ENCODE measurements at regions not wholly inside any gene's neighbourhood (a gene's known extent, or its start where the extent isn't known, plus 50 kb on each side); places are given as distances from the start of the nearest gene placed in this dataset.
"Not testable (repeated sequence)": the region's sequence is repeated elsewhere in the genome, so short reads cannot be mapped to it uniquely, and the experiment has no call there.

GRCh38 chr7:156511426-156511825 lies 129.1 kb upstream of the RNF32 start:
- DNase-seq: no peak

DNA sequence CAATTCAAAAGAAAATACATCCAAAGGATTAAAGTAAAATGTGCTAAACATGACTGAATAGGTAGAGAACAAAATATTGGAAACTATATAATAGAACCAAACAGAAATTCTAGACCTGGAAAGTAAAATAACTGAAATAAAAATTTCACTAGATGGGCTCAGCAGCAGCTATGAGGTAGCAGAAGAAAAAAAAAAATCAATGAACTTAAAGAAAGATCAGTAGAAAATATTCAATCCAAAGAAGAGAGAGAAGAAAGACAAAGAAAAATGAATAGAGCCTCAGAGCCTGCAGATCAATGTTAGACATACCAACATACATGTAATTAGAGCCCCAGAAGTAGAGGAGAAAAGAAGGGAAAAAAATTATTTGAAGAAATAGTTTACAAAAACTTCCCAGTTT lies 129.6 kb upstream of the RNF32 start:
- DNase-seq: no peak

GRCh38 chr7:156509216-156509615 lies 131.4 kb upstream of the RNF32 start:
- DNase-seq: no peak

DNA sequence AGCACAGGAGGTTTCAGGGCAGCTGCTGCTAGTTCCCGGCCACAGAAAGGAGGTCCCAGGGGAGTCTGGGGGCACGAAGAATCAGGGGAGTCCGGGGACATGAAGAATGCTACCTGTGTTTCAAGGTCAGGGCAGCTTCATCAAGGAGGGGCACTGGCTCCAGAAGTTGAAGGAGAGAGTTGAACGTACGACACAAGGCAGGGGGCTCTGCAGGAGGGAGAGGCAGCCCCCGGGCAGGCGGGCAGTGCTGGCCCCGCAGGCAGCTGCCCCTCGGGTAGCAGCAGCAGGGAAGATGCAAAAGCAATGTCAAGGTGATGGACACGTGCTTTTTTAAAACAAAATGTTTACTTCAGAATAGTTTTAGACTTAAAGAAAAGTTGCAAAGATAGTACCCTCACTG lies 134.7 kb upstream of the RNF32 start:
- DNase-seq: no peak

- peak; percentile 76 to 80 for DNase-seq
These were observed 135.7 kb upstream of the RNF32 start for GRCh38 chr7:156504687-156505545.

- no peak for DNase-seq
These were observed 136.6 kb upstream of the RNF32 start for GRCh38 chr7:156504006-156504405.

DNA sequence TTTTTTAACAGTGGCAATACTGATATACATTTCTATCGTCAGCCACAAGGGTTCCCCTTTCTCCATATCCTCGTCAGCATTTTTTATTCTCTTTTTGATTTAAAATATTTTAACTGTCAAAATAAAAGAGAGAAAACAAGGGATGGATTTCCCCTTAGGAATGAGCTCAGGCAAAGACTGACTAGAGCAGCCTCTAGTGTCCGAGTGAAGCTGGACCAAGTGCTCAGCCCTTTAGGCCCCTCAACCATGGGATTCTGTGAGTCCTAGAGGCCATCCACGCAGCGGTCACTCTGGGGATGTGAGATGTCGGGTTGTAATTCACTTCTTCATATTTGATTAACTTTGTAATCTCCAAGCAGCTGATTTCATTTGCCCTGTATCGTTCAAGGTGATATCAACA lies 137.4 kb upstream of the RNF32 start:
- no peak for DNase-seq

DNA sequence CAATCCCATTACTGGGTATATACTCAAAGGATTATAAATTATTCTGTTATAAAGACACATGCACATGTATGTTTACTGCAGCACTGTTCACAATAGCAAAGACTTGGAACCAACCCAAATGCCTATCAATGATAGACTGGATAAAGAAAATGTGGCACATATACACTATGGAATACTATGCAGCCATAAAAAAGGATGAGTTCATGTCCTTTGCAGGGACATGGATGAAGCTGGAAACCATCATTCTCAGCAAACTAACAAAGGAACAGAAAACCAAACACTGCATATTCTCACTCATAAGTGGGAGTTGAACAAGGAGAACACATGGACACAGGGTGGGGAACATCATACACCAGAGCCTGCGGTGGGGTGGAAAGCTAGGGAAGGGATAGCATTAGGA lies 138.8 kb upstream of the RNF32 start:
- DNase-seq: not testable (repeated sequence)

DNA sequence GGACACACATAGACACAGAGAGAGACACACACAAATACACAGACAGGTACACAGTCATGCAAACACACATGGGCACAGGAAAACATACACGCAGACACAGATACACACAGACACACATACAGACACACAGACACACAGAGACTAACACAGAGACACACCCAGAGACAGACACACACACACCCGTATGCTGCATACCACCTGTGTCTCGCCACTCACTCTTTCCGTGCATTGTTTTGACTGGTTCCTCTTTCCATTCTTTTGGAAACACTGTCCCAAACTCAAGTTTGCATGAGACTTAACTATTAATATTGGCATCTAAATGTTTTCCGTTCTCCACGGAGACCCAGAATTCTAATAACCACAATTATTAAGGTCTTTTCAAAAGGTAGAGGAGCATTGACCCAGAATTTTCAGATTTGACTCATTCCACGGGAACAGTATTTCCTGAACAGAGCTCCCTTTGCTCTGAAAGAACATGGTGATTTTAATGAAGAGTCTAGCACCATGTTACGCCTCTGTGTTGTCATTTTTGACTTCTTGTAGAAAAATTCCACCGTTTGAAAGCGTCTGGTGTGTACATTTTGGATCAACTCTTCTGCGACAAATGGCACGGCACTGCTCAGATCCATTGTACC lies 141.2 kb upstream of the RNF32 start:
- DNase-seq: no peak

GRCh38 chr7:156497776-156498509 lies 142.6 kb upstream of the RNF32 start:
- peak in 1 of 2 experiments; percentile 44 for DNase-seq

GRCh38 chr7:156496865-156497264 lies 143.7 kb upstream of the RNF32 start:
- no peak for DNase-seq

- DNase-seq: no peak
These were observed 144.2 kb upstream of the RNF32 start for GRCh38 chr7:156496363-156496769.

DNA sequence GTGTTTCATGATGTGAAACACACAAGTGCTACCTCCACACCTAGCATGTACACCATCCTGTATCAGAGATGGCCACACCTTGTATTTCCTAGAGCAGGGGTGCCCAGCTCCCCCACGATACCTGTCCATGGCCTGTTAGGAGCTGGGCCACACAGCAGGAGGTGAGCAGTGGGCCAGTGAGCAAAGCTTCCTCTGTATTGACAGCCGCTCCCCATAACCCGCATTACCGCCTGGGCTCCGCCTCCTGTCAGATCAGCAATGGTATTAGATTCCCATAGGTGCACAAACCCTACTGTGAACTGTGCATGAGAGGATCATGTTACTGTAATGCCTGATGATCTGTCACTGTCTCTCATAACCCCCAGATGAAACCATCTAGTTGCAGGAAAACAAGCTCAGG lies 145.6 kb upstream of the RNF32 start:
- no peak for DNase-seq

- DNase-seq: no peak
These were observed 146.6 kb upstream of the RNF32 start for GRCh38 chr7:156493942-156494341.

DNA sequence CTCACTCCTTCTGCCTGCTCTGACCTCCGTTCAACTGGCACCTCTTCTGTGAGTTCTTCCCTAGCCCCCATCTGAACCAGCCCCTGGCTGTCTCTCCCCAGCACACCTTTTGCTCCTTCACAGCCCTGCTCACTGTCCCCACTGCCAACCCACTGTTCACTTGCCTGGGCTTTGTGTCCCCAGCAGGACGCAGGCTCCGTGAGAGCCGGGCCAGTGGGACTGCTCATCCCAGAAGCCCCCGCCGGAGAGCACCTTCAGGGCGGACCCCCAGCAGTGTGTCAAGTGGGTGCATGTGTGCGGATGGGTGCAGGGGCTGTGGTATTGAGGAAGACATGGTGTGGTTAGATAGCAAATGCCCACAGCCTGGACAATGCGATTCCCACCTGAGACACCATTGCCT lies 148.4 kb upstream of the RNF32 start:
- no peak for DNase-seq

DNA sequence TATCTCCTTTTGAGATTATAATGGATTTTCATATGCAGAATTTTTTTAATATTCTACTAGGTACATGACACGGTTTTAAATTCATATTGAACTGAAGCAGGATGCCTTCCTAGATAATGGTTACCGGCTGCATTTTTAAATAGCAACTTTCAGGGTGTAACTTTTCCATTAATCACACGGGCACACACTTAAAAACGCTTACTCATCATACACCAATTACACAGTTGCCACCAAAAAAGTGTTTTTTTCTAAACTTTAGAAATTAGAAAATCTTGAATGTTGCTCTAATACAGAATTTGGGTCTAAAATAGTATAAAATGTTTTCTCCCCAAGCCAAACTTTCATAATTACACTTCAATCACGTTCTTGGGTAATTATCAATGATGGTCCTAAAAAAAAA lies 149.1 kb upstream of the RNF32 start:
- no peak for DNase-seq

DNA sequence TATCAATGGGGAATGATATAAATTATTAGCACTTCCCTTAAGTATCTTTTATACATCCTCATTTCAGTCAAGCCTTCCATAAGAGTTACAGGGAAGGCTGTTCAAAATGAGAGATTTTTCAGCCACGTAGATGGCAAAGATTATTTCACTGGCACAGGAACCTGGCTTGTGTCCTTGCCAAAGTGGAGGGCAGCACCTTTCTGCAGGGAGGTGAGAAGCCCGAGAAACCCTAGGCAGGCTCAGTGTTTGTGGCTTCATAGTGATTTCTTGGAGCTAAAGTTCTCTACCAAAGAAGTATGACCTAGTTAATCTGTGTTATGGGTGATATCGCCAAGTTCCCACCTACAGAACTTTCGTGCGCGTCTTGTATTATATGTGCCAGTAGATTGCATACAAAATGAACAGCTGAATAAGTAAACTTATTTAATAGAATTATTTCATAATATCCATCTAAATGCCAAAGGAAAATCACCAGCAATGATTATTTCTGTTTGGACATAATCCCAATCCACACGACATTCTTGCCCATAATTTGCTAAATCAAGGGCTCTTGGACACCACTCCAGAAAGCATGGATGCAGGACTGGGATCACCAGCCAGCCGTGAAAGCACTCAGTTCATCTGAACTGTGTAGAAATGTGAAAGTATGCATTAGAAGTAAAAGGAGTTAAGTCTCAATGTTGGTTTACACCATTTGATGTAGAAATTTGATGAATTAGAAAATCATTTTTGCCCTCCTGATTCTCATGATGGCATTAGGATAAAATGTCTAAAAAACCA lies 150.4 kb upstream of the RNF32 start:
- no peak for DNase-seq

DNA sequence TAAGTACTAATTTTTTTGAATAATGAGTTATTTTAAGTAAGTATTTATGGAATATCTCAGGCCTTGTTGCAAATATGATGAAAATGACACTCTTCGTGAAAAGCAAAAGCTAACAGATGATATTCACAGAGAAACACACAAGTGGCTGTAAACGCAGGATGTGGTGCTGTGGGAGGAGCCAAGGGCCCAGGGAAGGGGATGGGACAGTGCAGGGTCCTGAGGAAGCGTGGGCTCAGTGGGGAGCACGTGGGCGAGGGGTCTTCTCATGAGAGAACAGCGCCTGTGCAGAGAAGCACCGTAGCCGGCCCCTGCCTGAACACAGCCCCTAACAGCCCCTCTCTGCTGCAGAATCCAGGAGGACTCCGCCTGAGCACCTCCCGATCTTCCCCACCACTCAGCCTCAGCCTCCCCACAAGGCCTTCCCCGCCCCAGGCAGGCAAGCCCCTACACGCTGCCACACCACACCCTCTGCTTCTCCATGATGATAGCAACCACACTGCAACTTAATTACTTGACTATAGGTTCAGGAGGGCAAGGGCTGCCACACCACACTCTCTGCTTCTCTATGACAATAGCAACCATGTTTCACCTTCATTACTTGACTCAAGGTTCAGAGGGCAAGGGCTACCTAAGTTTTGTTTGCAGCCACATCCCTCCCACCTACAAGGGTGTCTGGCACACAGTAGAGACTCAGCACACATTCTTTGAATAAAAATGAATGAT lies 152.6 kb upstream of the RNF32 start:
- peak; percentile 85 to 86 for DNase-seq

DNA sequence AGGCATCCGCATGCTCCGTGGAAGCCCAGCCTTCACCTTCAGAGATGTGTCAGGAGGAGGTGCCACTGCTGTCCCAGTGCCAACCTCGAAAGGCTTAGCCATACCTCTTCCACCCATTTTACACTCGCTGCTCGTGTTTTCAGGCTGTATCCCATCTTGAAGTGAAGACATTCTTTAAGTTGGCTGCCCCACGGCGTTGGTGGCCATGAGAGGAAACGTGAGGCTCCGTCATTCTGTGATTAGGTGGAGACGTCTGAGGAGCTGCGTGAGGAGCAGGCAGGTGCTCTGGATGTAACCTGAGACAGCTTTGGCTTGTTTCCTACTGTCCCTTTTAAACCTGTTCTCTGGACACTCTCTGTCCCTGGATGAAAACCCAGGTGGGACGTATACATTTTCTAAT lies 159.9 kb upstream of the RNF32 start:
- DNase-seq: no peak

DNA sequence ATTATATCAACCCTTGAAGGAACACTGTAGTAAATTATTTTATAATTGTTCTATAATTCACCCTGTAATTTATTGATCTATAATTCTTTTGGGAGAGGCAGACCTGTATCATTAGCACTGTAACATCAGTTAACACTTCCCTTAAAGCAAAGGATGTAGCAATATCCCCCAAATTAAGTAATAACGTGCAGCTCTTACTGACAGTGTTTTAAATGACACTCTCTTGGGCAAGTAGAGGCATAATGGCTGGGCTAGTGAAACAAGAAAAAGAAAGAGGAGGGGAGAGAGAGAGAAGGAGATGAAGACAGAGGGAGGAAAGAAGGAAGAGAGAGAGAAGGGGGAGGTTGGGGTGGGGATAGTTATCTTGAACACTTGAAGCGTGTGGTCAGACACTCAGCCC lies 161.0 kb upstream of the RNF32 start:
- DNase-seq: no peak

GRCh38 chr7:156478486-156478885 lies 162.1 kb upstream of the RNF32 start:
- no peak for DNase-seq

DNA sequence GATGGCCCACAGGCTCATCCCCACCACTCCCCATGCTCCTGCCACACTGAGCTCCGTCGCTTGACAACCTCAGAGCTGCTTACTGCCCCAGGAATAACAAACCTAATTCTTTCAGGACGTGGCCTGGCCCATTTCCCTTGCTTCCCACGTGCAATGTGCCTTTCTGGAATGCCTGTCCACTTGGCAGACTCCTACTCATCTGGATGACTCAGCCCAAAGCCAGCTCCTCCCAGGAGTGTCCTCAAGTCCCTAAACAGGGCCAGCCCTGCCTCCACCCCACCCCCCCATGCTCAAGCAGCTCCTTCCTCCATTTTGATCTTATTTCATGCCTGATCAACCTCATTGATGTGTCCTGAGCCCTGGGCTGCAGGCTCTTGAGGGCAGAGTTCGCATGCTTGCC lies 164.9 kb upstream of the RNF32 start:
- DNase-seq: no peak
